ENCODE measurements at regions not wholly inside any gene's neighbourhood (a gene's known extent, or its start where the extent isn't known, plus 50 kb on each side); places are given as distances from the start of the nearest gene placed in this dataset.

GRCh38 chr6:141158740-141159139 is 974.0 kb upstream of the GJE1 start:
- no peak for TF ChIP-seq CTCF (IDR thresholded peaks at IDR 0.05; ENCODE audit: insufficient read depth, low read depth, low read length, missing control alignments)
- H3K4me3 ChIP-seq (ENCODE audit: low read depth, low read length) = no peak overlapping the region
- DNase-seq (ENCODE audit: low read depth) = no peak

- H3K4me3 ChIP-seq (ENCODE audit: low read depth, low read length) = no peak overlapping the region
- peak; percentile 77 for DNase-seq (ENCODE audit: low read depth)
- TF ChIP-seq CTCF (IDR thresholded peaks at IDR 0.05; ENCODE audit: insufficient read depth, low read depth, low read length, missing control alignments) = no peak
Observed at GRCh38 chr6:141153563-141153962, 979.2 kb upstream of the GJE1 start.

- no peak overlapping the region for H3K4me3 ChIP-seq (ENCODE audit: low read depth, low read length)
- DNase-seq (ENCODE audit: low read depth) = no peak
- TF ChIP-seq CTCF (IDR thresholded peaks at IDR 0.05; ENCODE audit: insufficient read depth, low read depth, low read length, missing control alignments) = no peak
Observed at GRCh38 chr6:141152951-141153350, 979.8 kb upstream of the GJE1 start.

- no peak for DNase-seq (ENCODE audit: low read depth)
- no peak overlapping the region for H3K4me3 ChIP-seq (ENCODE audit: low read depth, low read length)
- TF ChIP-seq CTCF (IDR thresholded peaks at IDR 0.05; ENCODE audit: insufficient read depth, low read depth, low read length, missing control alignments) = no peak
Observed at GRCh38 chr6:141151710-141152417, 980.9 kb upstream of the GJE1 start.

GRCh38 chr6:141141870-141142269 is 990.9 kb upstream of the GJE1 start:
- no peak overlapping the region for H3K4me3 ChIP-seq (ENCODE audit: low read depth, low read length)
- no peak for DNase-seq (ENCODE audit: low read depth)
- no peak for TF ChIP-seq CTCF (IDR thresholded peaks at IDR 0.05; ENCODE audit: insufficient read depth, low read depth, low read length, missing control alignments)

GRCh38 chr6:141140905-141141304 is 991.8 kb upstream of the GJE1 start:
- H3K4me3 ChIP-seq (ENCODE audit: low read depth, low read length) = no peak overlapping the region
- peak; percentile 38 for DNase-seq (ENCODE audit: low read depth)
- no peak for TF ChIP-seq CTCF (IDR thresholded peaks at IDR 0.05; ENCODE audit: insufficient read depth, low read depth, low read length, missing control alignments)

- no peak overlapping the region for H3K4me3 ChIP-seq (ENCODE audit: low read depth, low read length)
- TF ChIP-seq CTCF (IDR thresholded peaks at IDR 0.05; ENCODE audit: insufficient read depth, low read depth, low read length, missing control alignments) = no peak
- DNase-seq (ENCODE audit: low read depth) = no peak
Observed at GRCh38 chr6:141139461-141139860, 993.3 kb upstream of the GJE1 start.

Measured in GM12865 (cell line).